ENCODE measurements at regions not wholly inside any gene's neighbourhood (a gene's known extent, or its start where the extent isn't known, plus 50 kb on each side); places are given as distances from the start of the nearest gene placed in this dataset.

DNA sequence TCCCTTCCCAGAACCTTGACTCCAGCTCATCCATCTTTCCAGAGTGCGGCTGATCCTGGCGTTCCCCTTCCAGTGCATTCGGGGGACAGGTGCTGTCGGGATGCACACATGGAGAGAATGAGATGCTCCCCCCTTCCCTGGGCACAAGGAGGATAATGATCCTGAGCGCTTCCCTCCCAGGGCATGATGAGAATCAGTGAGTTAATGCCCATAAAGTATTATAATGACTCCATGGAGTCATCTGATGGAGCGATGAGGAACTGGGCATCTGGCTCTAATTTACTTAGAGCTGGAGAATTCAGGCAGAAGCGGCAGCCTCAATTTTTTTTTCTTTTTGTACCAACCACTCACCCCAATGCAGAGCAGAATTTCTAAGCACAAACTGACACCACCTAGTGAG is 79.6 kb upstream of the SKOR2 start:
- no peak for ATAC-seq
- POLR2A ChIA-PET, result no interaction called here
- WGBS (ENCODE audit: insufficient coverage, low coverage, missing lambda C conversion rate), result 5% methylated on average over 7 of the region's 7 CpGs
- no peak overlapping the region for H3K4me2 ChIP-seq (ENCODE audit: insufficient read depth, low read length)
- BruUV-seq (replicated peaks), result no TSS peak
- DNase-seq (ENCODE audit: extremely low read depth in 1 of 4, low spot score in 3 of 4), result no peak
- H3K27ac ChIP-seq (ENCODE audit: extremely low read depth, low read depth, low read length), result no peak overlapping the region
- H3K27me3 ChIP-seq (ENCODE audit: control insufficient read depth in 2 of 2, insufficient read depth in 2 of 2, low read length in 2 of 2), result no peaks in the 10 kb centered on the region
- H4K20me1 ChIP-seq (replicated peaks; ENCODE audit: control insufficient read depth, insufficient read depth, low read length), result no peaks in the 10 kb centered on the region; the same call in 1 of the 2 replicates
- no peaks in the 10 kb centered on the region for H3K79me2 ChIP-seq (ENCODE audit: control insufficient read depth, insufficient read depth, low read length)
- H3K9me1 ChIP-seq (ENCODE audit: control insufficient read depth, insufficient read depth, low read length), result no peaks in the 10 kb centered on the region
- H3K9me3 ChIP-seq (replicated peaks; ENCODE audit: control insufficient read depth, insufficient read depth, low read depth, low read length), result no peaks in the 10 kb centered on the region
- CTCF ChIA-PET (ENCODE audit: low intra/inter-chr PET ratio), result no interaction called here
- TF ChIP-seq BACH1 (tag; IDR thresholded peaks at IDR 0.05) (no peak), ZKSCAN1 (IDR thresholded peaks at IDR 0.05; ENCODE audit: low read depth, low read length) (no peak), KAT8 (IDR thresholded peaks at IDR 0.05; ENCODE audit: low read depth) (no peak), KLF1 (tag; IDR thresholded peaks at IDR 0.05) (no peak), FOSL1 (tag; conservative IDR thresholded peaks at IDR 0.05) (no peak), NCOA2 (IDR thresholded peaks at IDR 0.05; ENCODE audit: partially characterized antibody in 2 of 2) (no peak), ZNF124 (CRISPR knock-in tag; IDR thresholded peaks at IDR 0.05) (no peak), NR2F6 (CRISPR knock-in tag; IDR thresholded peaks at IDR 0.05) (no peak), SLC30A9 (CRISPR knock-in tag; IDR thresholded peaks at IDR 0.05) (no peak), ZNF57 (CRISPR knock-in tag; IDR thresholded peaks at IDR 0.05) (no peak), CHD2 (IDR thresholded peaks at IDR 0.05; ENCODE audit: low read depth, low read length) (no peak), STAT5A (IDR thresholded peaks at IDR 0.05; ENCODE audit: borderline replicate concordance, low read length) (no peak), FOXK1 (CRISPR knock-in tag; IDR thresholded peaks at IDR 0.05; ENCODE audit: borderline replicate concordance) (no peak), EP400 (IDR thresholded peaks at IDR 0.05) (no peak)
- TF ChIP-seq, protein P1, sequence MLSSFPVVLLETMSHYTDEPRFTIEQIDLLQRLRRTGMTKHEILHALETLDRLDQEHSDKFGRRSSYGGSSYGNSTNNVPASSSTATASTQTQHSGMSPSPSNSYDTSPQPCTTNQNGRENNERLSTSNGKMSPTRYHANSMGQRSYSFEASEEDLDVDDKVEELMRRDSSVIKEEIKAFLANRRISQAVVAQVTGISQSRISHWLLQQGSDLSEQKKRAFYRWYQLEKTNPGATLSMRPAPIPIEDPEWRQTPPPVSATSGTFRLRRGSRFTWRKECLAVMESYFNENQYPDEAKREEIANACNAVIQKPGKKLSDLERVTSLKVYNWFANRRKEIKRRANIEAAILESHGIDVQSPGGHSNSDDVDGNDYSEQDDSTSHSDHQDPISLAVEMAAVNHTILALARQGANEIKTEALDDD (IDR thresholded peaks at IDR 0.05), result no peak
- TF ChIP-seq, protein P2, sequence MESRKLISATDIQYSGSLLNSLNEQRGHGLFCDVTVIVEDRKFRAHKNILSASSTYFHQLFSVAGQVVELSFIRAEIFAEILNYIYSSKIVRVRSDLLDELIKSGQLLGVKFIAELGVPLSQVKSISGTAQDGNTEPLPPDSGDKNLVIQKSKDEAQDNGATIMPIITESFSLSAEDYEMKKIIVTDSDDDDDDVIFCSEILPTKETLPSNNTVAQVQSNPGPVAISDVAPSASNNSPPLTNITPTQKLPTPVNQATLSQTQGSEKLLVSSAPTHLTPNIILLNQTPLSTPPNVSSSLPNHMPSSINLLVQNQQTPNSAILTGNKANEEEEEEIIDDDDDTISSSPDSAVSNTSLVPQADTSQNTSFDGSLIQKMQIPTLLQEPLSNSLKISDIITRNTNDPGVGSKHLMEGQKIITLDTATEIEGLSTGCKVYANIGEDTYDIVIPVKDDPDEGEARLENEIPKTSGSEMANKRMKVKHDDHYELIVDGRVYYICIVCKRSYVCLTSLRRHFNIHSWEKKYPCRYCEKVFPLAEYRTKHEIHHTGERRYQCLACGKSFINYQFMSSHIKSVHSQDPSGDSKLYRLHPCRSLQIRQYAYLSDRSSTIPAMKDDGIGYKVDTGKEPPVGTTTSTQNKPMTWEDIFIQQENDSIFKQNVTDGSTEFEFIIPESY (CRISPR knock-in tag; IDR thresholded peaks at IDR 0.05), result no peak
- H3K9ac ChIP-seq (ENCODE audit: insufficient read depth in 1 of 2, low read depth in 2 of 2, low read length in 2 of 2), result no peak overlapping the region
- H3K4me3 ChIP-seq, result no peak overlapping the region
- no peaks in the 10 kb centered on the region for H3K36me3 ChIP-seq (ENCODE audit: control insufficient read depth, insufficient read depth, low read length)
- intact Hi-C loops (cut with micrococcal nuclease) (no loop called here), in situ Hi-C loops (cut with MboI) (no loop called here)
- FAIRE-seq, result no peak
- H3K4me1 ChIP-seq (replicated peaks in 1 of 2; ENCODE audit: control insufficient read depth in 2 of 2, insufficient read depth in 2 of 2, low read length in 2 of 2), result no peaks in the 10 kb centered on the region
- no peak overlapping the region for H2AFZ ChIP-seq (ENCODE audit: low read depth, low read length)

Measured in K562 (cell line).